K562 (cell line): ENCODE measurements at regions not wholly inside any gene's neighbourhood (a gene's known extent, or its start where the extent isn't known, plus 50 kb on each side); places are given as distances from the start of the nearest gene placed in this dataset.

Experiments
- CXXC5 ChIP-seq: fragments of 250-450 bp; sonication (Bioruptor Pico); IDR thresholded peaks from 2 replicates; pipeline ENCODE4 v1.8.0; 2022; ENCODE audit warnings: inconsistent platforms, mild to moderate bottlenecking, moderate library complexity
- EWSR1 ChIP-seq: fragments of 450-650 bp; IDR thresholded peaks from 2 replicates; pipeline ENCODE4 v1.6.1; 2018; ENCODE audit warnings: borderline replicate concordance, mild to moderate bottlenecking, low read depth, moderate library complexity; ENCODE audit not compliant: partially characterized antibody
- HDAC8 ChIP-seq: fragments of 450-650 bp; IDR thresholded peaks from 2 replicates; pipeline ENCODE4 v1.6.1; 2016; ENCODE audit warnings: mild to moderate bottlenecking, missing genetic modification characterization, moderate library complexity, missing compliant biosample characterization
- JUND ChIP-seq, 2 experiments: IDR thresholded peaks; 2 replicates in 1 of 2; 3 replicates in 1 of 2; pipeline ENCODE4 v1.6.1; 2011; ENCODE audit warnings: borderline replicate concordance in 2 of 2, low read depth in 2 of 2, low read length in 2 of 2, improper control_type of control experiment in 1 of 2, missing biosample characterization in 1 of 2, missing genetic modification characterization in 1 of 2, missing genetic modification reagents in 1 of 2
- MEF2D ChIP-seq: conservative IDR thresholded peaks from 2 replicates; pipeline ENCODE4 v1.6.1; 2016; ENCODE audit warnings: low read depth, missing genetic modification characterization, missing compliant biosample characterization
- NCOA4 ChIP-seq: fragments of 450-650 bp; IDR thresholded peaks from 2 replicates; pipeline ENCODE4 v1.6.1; 2018; ENCODE audit warnings: mild to moderate bottlenecking; ENCODE audit not compliant: partially characterized antibody
- REST ChIP-seq, 2 experiments: fragments of 450-650 bp; formaldehyde crosslinking in 1 of 2; IDR thresholded peaks; 2 replicates each; pipeline versions ENCODE4 v1.4.0 to v1.6.1; 2014 to 2020; ENCODE audit warnings: mild to moderate bottlenecking in 2 of 2, borderline replicate concordance in 1 of 2, low read depth in 1 of 2
- TBL1XR1 ChIP-seq, 2 experiments: IDR thresholded peaks; 2 replicates each; pipeline ENCODE4 v1.6.1; 2012; ENCODE audit warnings: improper control_type of control experiment in 2 of 2, low read length in 2 of 2, mild to moderate bottlenecking in 1 of 2
- TCFL5 ChIP-seq: fragments of 250-450 bp; sonication (Bioruptor Pico); conservative IDR thresholded peaks from 2 replicates; pipeline ENCODE4 v1.6.1; 2021; ENCODE audit warnings: mild to moderate bottlenecking, moderate library complexity, matching md5 sums
- TFE3 ChIP-seq: fragments of 450-650 bp; formaldehyde crosslinking; IDR thresholded peaks from 2 replicates; pipeline ENCODE4 v1.4.0; 2020; ENCODE audit warnings: mild to moderate bottlenecking, mixed read lengths
- ZNF121 ChIP-seq: sonication (generic); formaldehyde crosslinking; conservative IDR thresholded peaks from 2 replicates; pipeline ENCODE4 v1.8.0; 2022; ENCODE audit warnings: missing genetic modification reagents
- ZNF232 ChIP-seq: sonication (generic); formaldehyde crosslinking; IDR thresholded peaks from 2 replicates; pipeline ENCODE4 v1.8.0; 2022; ENCODE audit warnings: mild to moderate bottlenecking, missing genetic modification reagents
- TF ChIP-seq, protein P1 (sequence below): fragments of 450-650 bp; formaldehyde crosslinking; conservative IDR thresholded peaks from 2 replicates; pipeline ENCODE4 v1.4.0; 2022; ENCODE audit warnings: mild to moderate bottlenecking, missing genetic modification characterization
- TF ChIP-seq, protein P2 (sequence below): fragments of 450-650 bp; IDR thresholded peaks from 2 replicates; pipeline ENCODE4 v1.6.1; 2016

- TF ChIP-seq TCFL5 (CRISPR knock-in tag) (no peak), TBL1XR1 (IDR thresholded peaks at IDR 0.05; ENCODE audit: low read length in 2 of 2) (no peak), ZNF232 (CRISPR knock-in tag) (no peak), ZNF121 (CRISPR knock-in tag) (no peak), TFE3 (CRISPR knock-in tag) (peak; percentile 80), NCOA4 (no peak), JUND (IDR thresholded peaks at IDR 0.05; ENCODE audit: borderline replicate concordance, low read depth, low read length) (no peak), JUND (tag; IDR thresholded peaks at IDR 0.05; ENCODE audit: borderline replicate concordance, low read depth, low read length) (no peak; the same call in 2 of the 3 replicates), EWSR1 (no peak), HDAC8 (tag) (no peak), REST (IDR thresholded peaks at IDR 0.05; ENCODE audit: borderline replicate concordance) (peak; percentile 50; the same call in 1 of the 2 replicates), REST (CRISPR knock-in tag; IDR thresholded peaks at IDR 0.05; ENCODE audit: low read depth) (no peak), CXXC5 (CRISPR knock-in tag) (no peak), MEF2D (tag) (no peak)
- TF ChIP-seq, protein P1, sequence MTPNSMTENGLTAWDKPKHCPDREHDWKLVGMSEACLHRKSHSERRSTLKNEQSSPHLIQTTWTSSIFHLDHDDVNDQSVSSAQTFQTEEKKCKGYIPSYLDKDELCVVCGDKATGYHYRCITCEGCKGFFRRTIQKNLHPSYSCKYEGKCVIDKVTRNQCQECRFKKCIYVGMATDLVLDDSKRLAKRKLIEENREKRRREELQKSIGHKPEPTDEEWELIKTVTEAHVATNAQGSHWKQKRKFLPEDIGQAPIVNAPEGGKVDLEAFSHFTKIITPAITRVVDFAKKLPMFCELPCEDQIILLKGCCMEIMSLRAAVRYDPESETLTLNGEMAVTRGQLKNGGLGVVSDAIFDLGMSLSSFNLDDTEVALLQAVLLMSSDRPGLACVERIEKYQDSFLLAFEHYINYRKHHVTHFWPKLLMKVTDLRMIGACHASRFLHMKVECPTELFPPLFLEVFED: no peak
- TF ChIP-seq, protein P2, sequence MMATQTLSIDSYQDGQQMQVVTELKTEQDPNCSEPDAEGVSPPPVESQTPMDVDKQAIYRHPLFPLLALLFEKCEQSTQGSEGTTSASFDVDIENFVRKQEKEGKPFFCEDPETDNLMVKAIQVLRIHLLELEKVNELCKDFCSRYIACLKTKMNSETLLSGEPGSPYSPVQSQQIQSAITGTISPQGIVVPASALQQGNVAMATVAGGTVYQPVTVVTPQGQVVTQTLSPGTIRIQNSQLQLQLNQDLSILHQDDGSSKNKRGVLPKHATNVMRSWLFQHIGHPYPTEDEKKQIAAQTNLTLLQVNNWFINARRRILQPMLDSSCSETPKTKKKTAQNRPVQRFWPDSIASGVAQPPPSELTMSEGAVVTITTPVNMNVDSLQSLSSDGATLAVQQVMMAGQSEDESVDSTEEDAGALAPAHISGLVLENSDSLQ: no peak
Measured at GRCh38 chr22:27597703-27598444, 203.7 kb downstream of the MN1 start (continued).
